ENCODE measurements at regions not wholly inside any gene's neighbourhood (a gene's known extent, or its start where the extent isn't known, plus 50 kb on each side); places are given as distances from the start of the nearest gene placed in this dataset.

GRCh38 chr16:11473728-11474127 lies 113.0 kb downstream of the LITAF start:
- DNase-seq (ENCODE audit: low read depth in 2 of 2): no peak

- DNase-seq (ENCODE audit: low read depth in 2 of 2): no peak
Observed at GRCh38 chr16:11474617-11475291, 112.0 kb downstream of the LITAF start.

- no peak for DNase-seq (ENCODE audit: low read depth in 2 of 2)
Observed at GRCh38 chr16:11475896-11476630, 110.7 kb downstream of the LITAF start.

GRCh38 chr16:11476676-11477075 lies 110.0 kb downstream of the LITAF start:
- no peak for DNase-seq (ENCODE audit: low read depth in 2 of 2)

- DNase-seq (ENCODE audit: low read depth in 2 of 2): no peak
Observed at GRCh38 chr16:11478431-11479119, 108.1 kb downstream of the LITAF start.

- DNase-seq (ENCODE audit: low read depth in 2 of 2): no peak
Observed at GRCh38 chr16:11479916-11480315, 106.8 kb downstream of the LITAF start.

GRCh38 chr16:11480634-11481033 lies 106.1 kb downstream of the LITAF start:
- no peak for DNase-seq (ENCODE audit: low read depth in 2 of 2)

GRCh38 chr16:11481987-11482386 lies 104.7 kb downstream of the LITAF start:
- DNase-seq (ENCODE audit: low read depth in 2 of 2): no peak

- no peak for DNase-seq (ENCODE audit: low read depth in 2 of 2)
Observed at GRCh38 chr16:11482946-11483748, 103.6 kb downstream of the LITAF start.

- no peak for DNase-seq (ENCODE audit: low read depth in 2 of 2)
Observed at GRCh38 chr16:11484691-11485258, 101.9 kb downstream of the LITAF start.

GRCh38 chr16:11485676-11486075 lies 101.0 kb downstream of the LITAF start:
- no peak for DNase-seq (ENCODE audit: low read depth in 2 of 2)

- no peak for DNase-seq (ENCODE audit: low read depth in 2 of 2)
Observed at GRCh38 chr16:11487289-11487688, 99.4 kb downstream of the LITAF start.

- no peak for DNase-seq (ENCODE audit: low read depth in 2 of 2)
Observed at GRCh38 chr16:11488304-11488703, 98.4 kb downstream of the LITAF start.

GRCh38 chr16:11491524-11491923 lies 95.2 kb downstream of the LITAF start:
- no peak for DNase-seq (ENCODE audit: low read depth in 2 of 2)

- DNase-seq (ENCODE audit: low read depth in 2 of 2): no peak
Observed at GRCh38 chr16:11492808-11493530, 93.8 kb downstream of the LITAF start.

- no peak for DNase-seq (ENCODE audit: low read depth in 2 of 2)
Observed at GRCh38 chr16:11493531-11493929, 93.2 kb downstream of the LITAF start.

- no peak for DNase-seq (ENCODE audit: low read depth in 2 of 2)
Observed at GRCh38 chr16:11494029-11494428, 92.7 kb downstream of the LITAF start.

GRCh38 chr16:11494433-11494832 lies 92.3 kb downstream of the LITAF start:
- DNase-seq (ENCODE audit: low read depth in 2 of 2): no peak

- no peak for DNase-seq (ENCODE audit: low read depth in 2 of 2)
Observed at GRCh38 chr16:11495066-11495407, 91.7 kb downstream of the LITAF start.
